HS-27A (cell line): ENCODE measurements at regions not wholly inside any gene's neighbourhood (a gene's known extent, or its start where the extent isn't known, plus 50 kb on each side); places are given as distances from the start of the nearest gene placed in this dataset.

Source experiments
- DNase-seq: peaks from one replicate; pipeline ENCODE4 v3.0.0-alpha.2; 2012; ENCODE audit warnings: low read depth, missing footprints

- no peak for DNase-seq
Measured at GRCh38 chr9:26567976-26568375, 324.6 kb downstream of the CAAP1 start.

GRCh38 chr9:26566141-26566540 lies 326.5 kb downstream of the CAAP1 start:
- DNase-seq = no peak

GRCh38 chr9:26565118-26565517 lies 327.5 kb downstream of the CAAP1 start:
- no peak for DNase-seq

- no peak for DNase-seq
Measured at GRCh38 chr9:26562338-26562737, 330.3 kb downstream of the CAAP1 start.

- DNase-seq = no peak
Measured at GRCh38 chr9:26561928-26562327, 330.7 kb downstream of the CAAP1 start.

GRCh38 chr9:26559506-26559905 lies 333.1 kb downstream of the CAAP1 start:
- DNase-seq = no peak

GRCh38 chr9:26551971-26552370 lies 340.6 kb downstream of the CAAP1 start:
- no peak for DNase-seq

GRCh38 chr9:26551451-26551850 lies 341.2 kb downstream of the CAAP1 start:
- DNase-seq = no peak

- DNase-seq = no peak
Measured at GRCh38 chr9:26548781-26549290, 343.8 kb downstream of the CAAP1 start.

GRCh38 chr9:26539867-26540493 lies 352.6 kb downstream of the CAAP1 start:
- DNase-seq = no peak

- no peak for DNase-seq
Measured at GRCh38 chr9:26537211-26537610, 355.4 kb downstream of the CAAP1 start.

GRCh38 chr9:26535151-26535550 lies 357.5 kb downstream of the CAAP1 start:
- no peak for DNase-seq

- DNase-seq = no peak
Measured at GRCh38 chr9:26530841-26531240, 361.8 kb downstream of the CAAP1 start.

GRCh38 chr9:26527931-26528330 lies 364.7 kb downstream of the CAAP1 start:
- no peak for DNase-seq

GRCh38 chr9:26524267-26524666 lies 368.3 kb downstream of the CAAP1 start:
- no peak for DNase-seq

- DNase-seq = no peak
Measured at GRCh38 chr9:26523577-26523976, 369.0 kb downstream of the CAAP1 start.

GRCh38 chr9:26520141-26520540 lies 372.5 kb downstream of the CAAP1 start:
- no peak for DNase-seq

- DNase-seq = no peak
Measured at GRCh38 chr9:26516773-26517343, 375.7 kb downstream of the CAAP1 start.

- no peak for DNase-seq
Measured at GRCh38 chr9:26513730-26514129, 378.9 kb downstream of the CAAP1 start.

GRCh38 chr9:26510137-26510536 lies 382.5 kb downstream of the CAAP1 start:
- DNase-seq = no peak

GRCh38 chr9:26508897-26509296 lies 383.7 kb downstream of the CAAP1 start:
- DNase-seq = no peak

- DNase-seq = no peak
Measured at GRCh38 chr9:26504057-26504456, 388.5 kb downstream of the CAAP1 start.

- DNase-seq = no peak
Measured at GRCh38 chr9:26502311-26502710, 390.3 kb downstream of the CAAP1 start.

- no peak for DNase-seq
Measured at GRCh38 chr9:26500471-26500870, 392.1 kb downstream of the CAAP1 start.
